Fibroblast of villous mesenchyme (primary cell): ENCODE measurements at regions not wholly inside any gene's neighbourhood (a gene's known extent, or its start where the extent isn't known, plus 50 kb on each side); places are given as distances from the start of the nearest gene placed in this dataset.
"Not testable (repeated sequence)": the region's sequence is repeated elsewhere in the genome, so short reads cannot be mapped to it uniquely, and the experiment has no call there.

Experiments used
- DNase-seq: peaks from one replicate; pipeline ENCODE4 v3.0.0-alpha.2; 2010; ENCODE audit warnings: low read depth
- H3K4me3 ChIP-seq: 2 replicates; pipeline ENCODE4 v1.5.1; 2011; ENCODE audit warnings: low read depth, mild to moderate bottlenecking, low read length
- TF ChIP-seq, protein P1 (sequence below): IDR thresholded peaks from 2 replicates; pipeline ENCODE4 v1.5.1; 2012; ENCODE audit warnings: low read depth, mild to moderate bottlenecking, low read length; ENCODE audit not compliant: insufficient read depth

- DNase-seq: no peak
- TF ChIP-seq, protein P1, sequence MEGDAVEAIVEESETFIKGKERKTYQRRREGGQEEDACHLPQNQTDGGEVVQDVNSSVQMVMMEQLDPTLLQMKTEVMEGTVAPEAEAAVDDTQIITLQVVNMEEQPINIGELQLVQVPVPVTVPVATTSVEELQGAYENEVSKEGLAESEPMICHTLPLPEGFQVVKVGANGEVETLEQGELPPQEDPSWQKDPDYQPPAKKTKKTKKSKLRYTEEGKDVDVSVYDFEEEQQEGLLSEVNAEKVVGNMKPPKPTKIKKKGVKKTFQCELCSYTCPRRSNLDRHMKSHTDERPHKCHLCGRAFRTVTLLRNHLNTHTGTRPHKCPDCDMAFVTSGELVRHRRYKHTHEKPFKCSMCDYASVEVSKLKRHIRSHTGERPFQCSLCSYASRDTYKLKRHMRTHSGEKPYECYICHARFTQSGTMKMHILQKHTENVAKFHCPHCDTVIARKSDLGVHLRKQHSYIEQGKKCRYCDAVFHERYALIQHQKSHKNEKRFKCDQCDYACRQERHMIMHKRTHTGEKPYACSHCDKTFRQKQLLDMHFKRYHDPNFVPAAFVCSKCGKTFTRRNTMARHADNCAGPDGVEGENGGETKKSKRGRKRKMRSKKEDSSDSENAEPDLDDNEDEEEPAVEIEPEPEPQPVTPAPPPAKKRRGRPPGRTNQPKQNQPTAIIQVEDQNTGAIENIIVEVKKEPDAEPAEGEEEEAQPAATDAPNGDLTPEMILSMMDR: no peak
- no peak overlapping the region for H3K4me3 ChIP-seq
Observed at GRCh38 chr10:90028312-90028711, 326.9 kb downstream of the KIF20B start.

- DNase-seq: peak; percentile 19
- TF ChIP-seq, protein P1: no peak
- no peak overlapping the region for H3K4me3 ChIP-seq
Observed at GRCh38 chr10:90031776-90032175, 330.4 kb downstream of the KIF20B start.

DNA sequence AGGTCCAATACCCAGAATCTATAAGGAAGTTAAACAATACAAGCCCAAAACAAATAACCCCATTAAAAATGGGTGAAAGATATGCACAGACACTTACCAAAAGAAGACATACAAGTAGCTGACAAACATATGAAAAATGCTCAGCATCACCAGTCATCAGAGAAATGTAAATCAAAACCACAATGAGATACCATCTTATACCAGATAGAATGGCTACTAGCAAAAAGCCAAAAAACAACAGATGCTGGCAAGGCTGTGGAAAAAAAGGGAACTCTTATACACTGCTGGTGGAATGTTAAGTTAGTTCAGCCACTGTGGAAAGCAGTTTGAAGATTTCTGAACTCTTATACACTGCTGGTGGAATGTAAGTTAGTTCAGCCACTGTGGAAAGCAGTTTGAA lies 331.1 kb downstream of the KIF20B start:
- DNase-seq: peak; percentile 8
- TF ChIP-seq, protein P1: no peak
- H3K4me3 ChIP-seq: no peak overlapping the region

DNA sequence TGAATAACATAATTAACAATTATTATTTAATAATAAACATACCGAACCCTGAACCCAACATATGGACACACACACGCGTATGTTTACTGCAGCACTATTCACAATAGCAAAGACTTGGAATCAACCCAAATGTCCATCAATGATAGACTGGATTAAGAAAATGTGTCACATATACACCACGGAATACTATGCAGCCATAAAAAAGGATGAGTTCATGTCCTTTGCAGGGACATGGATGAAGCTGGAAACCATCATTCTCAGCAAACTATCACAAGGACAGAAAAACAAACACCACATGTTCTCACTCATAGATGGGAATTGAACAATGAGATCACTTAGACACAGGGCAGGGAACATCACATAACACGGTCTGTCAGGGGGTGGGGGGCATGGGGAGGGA lies 333.5 kb downstream of the KIF20B start:
- H3K4me3 ChIP-seq, DNase-seq: not testable (repeated sequence)

GRCh38 chr10:90041585-90041984 lies 340.2 kb downstream of the KIF20B start:
- no peak overlapping the region for H3K4me3 ChIP-seq
- TF ChIP-seq, protein P1: no peak
- DNase-seq: no peak

DNA sequence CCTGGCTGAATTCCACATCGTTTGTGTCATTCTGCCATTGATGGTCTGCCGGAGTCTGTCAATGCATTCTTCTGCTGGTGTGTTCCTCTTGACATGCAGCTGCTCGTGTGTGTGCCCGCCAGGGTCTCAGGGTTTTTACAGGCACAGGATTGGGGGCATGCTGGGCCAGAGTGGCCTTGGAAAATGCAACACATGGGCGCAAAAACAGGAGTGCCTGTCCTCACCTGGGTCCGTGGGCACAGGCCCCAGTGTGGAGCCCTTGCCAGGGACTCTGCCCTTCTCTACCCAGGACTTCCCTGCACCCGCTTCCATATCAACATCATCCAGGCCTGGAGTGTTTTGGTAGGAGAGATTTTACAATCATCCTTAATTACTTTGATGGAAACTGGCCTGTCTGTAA lies 340.7 kb downstream of the KIF20B start:
- H3K4me3 ChIP-seq: no peak overlapping the region
- no peak for DNase-seq
- TF ChIP-seq, protein P1: no peak

- DNase-seq: no peak
- no peak overlapping the region for H3K4me3 ChIP-seq
- TF ChIP-seq, protein P1: no peak
Observed at GRCh38 chr10:90047243-90047729, 345.9 kb downstream of the KIF20B start.
